Endothelial cell of hepatic sinusoid (primary cell): ENCODE measurements at regions not wholly inside any gene's neighbourhood (a gene's known extent, or its start where the extent isn't known, plus 50 kb on each side); places are given as distances from the start of the nearest gene placed in this dataset.
"Not testable (repeated sequence)": the region's sequence is repeated elsewhere in the genome, so short reads cannot be mapped to it uniquely, and the experiment has no call there.

ENCODE experiments used
- in situ Hi-C: cut with HindIII; loops from 2 replicates; pipeline ENCODE4 v1.10.0; 2017; ENCODE audit warnings: low sequenced_read_pairs

GRCh38 chr3:30477149-30477921 lies 129.1 kb upstream of the TGFBR2 start:
- in situ Hi-C loops = no loop called here

DNA sequence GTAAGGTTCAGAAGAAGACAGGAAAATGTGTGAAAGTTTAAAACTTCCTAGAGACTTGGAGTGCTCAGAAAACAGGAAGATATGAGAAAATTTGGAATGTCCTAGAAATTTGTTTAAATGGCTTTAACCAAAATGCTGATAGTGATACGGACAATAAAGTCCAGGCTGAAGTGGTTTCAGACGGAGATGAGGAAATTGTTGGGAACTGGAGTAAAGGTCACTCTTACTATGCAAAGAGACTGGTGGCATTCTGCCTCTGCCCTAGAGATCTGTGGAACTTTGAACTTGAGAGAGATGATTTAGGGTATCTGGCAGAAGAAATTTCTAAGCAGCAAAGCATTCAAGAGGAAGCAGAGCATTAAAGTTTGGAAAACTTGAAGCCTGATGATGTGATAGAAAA lies 126.7 kb upstream of the TGFBR2 start:
- in situ Hi-C loops = not testable (repeated sequence)

GRCh38 chr3:30480156-30480555 lies 126.2 kb upstream of the TGFBR2 start:
- in situ Hi-C loops = not testable (repeated sequence)

- in situ Hi-C loops = no loop called here
Observed at GRCh38 chr3:30480587-30480986, 125.8 kb upstream of the TGFBR2 start.

GRCh38 chr3:30481241-30481640 lies 125.2 kb upstream of the TGFBR2 start:
- in situ Hi-C loops = no loop called here

DNA sequence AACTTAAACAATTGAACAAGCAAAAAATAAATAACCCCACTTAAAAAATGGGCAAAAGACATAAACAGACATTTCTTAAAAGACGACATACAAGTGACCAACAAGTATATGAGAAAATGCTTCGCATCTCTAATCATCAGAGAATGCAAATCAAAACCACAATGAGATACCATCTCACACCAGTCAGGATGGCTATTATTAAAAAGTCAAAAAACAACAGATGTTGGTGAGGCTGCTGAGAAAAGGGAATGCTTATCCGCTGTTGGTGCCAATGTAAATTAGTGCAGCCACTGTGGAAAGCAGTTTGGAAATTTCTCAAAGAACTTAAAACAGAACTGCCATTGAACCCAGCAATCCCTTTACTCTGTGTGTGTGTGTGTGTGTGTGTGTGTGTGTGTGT lies 122.2 kb upstream of the TGFBR2 start:
- in situ Hi-C loops = not testable (repeated sequence)

GRCh38 chr3:30486368-30486767 lies 120.0 kb upstream of the TGFBR2 start:
- in situ Hi-C loops = no loop called here

DNA sequence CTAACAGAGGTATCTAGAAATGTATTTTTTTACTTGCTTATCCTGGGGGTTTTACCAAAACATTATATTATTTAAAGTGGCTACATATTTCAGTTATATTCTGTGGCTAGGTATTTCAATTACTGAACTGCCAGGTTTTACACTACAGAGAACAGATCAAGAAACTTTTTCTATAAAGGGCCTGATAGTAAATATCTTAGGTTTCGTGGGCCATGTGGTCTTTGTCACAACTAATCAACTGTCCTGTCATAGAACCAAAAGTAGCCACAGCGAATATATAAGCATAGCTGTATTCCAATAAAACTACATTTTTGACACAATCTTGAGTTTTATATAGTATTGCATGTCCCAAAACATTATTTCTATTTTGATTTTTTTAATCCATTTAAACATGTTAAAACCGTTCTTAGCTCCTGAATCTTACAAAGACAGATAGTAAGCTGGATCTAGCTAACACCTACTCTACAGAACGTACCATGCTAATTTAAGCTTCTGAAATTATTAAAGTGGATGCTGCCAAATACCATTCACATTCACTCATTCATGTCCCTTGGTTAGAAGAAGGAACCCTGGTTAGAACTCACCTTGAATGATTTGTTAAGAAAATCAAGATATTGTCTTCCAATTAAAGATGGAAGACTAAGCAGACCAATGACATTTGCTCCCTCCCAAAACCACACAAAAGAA lies 118.2 kb upstream of the TGFBR2 start:
- in situ Hi-C loops = no loop called here

GRCh38 chr3:30492322-30493192 lies 113.8 kb upstream of the TGFBR2 start:
- in situ Hi-C loops = loop anchor here (10.0 kb wide), 1 partner anchor 192 kb away; no protein-coding TSS in a partner anchor

DNA sequence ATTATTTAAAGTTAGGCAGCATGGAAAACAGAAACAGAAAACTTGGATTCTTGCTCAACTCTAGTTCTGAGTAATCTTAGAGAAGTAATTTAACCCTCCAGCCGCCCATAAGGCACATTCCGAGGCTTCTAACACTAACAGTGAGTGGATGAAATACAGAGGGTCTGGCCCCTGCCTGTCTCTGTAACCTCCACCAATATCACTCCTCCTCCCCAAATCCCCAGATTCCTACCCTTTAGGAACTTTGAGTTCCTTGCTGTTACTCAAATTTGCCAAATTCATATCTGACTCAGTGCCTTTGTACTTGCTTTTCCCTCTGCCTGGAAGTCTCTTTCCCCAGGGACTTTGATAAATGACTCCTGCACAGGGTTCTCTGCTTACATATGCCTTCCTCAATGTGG lies 112.5 kb upstream of the TGFBR2 start:
- in situ Hi-C loops = loop anchor here (10.0 kb wide), 1 partner anchor 191 kb away; no protein-coding TSS in a partner anchor

- in situ Hi-C loops = loop anchor here (5.0 to 10.0 kb wide), 2 partner anchors 53 to 189 kb away; no protein-coding TSS in a partner anchor
Observed at GRCh38 chr3:30495172-30496065, 111.0 kb upstream of the TGFBR2 start.

DNA sequence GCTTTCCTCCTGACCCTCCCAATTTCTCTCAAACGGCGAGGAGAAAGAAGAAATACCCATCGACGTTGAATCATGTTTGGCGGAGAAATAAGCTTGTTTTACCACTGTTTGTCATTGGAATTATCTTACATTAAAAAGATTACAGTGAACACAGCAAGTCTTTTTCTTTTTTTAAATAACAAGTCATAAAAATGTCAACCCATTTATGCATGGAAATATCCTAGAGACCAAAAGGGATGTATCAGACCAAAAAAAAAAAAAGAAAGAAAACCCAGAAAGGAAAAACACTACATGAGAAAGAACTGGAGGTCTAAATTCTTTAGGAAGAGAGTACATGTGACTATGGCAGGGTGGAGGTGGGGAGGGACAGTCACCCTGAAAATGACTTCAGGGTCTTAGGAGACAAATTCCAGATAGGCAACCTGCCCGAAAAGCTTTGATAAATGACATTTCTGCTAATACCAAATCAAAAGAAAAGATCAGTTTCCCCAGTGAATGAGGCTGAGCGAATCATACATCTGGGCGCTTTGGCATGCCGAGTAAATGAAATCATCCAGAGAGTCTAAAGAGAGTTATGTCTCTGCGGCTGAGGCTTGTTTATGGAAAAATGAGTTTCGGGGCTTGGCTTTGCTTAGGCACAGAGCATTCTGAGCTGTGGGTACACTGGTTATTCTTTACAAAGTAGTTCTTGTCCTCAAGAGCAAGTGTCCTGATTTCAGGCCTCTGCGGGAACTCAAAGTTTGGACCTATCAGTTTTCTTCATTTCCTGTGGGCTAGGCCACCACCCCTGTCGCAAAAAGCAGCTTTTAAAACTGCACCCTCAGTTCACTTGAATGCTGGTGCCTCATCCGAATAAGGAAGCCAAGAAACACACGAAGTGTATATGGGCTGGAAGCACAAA lies 110.1 kb upstream of the TGFBR2 start:
- in situ Hi-C loops = loop anchor here (5.0 to 10.0 kb wide), 2 partner anchors 54 to 188 kb away; no protein-coding TSS in a partner anchor

DNA sequence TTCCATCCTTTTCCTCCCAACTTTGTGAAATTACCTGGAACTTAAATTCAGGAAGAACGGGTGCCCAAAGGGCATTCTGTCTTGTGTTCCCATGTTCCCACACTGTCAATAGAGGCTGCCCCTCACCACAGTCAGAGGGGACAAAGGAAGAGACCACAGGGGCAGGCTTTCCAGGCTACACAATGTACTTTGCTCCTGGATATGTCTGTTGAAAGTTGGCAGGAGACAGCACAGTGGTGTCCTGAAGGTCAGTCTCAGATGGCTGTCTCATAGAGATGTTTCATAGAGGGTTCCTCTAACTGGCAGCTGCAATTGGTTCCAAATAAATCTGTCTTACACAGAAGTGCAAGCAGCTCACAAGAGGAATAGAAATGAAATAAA lies 107.8 kb upstream of the TGFBR2 start:
- in situ Hi-C loops = loop anchor here (5.0 to 10.0 kb wide), 2 partner anchors 56 to 186 kb away; no protein-coding TSS in a partner anchor

DNA sequence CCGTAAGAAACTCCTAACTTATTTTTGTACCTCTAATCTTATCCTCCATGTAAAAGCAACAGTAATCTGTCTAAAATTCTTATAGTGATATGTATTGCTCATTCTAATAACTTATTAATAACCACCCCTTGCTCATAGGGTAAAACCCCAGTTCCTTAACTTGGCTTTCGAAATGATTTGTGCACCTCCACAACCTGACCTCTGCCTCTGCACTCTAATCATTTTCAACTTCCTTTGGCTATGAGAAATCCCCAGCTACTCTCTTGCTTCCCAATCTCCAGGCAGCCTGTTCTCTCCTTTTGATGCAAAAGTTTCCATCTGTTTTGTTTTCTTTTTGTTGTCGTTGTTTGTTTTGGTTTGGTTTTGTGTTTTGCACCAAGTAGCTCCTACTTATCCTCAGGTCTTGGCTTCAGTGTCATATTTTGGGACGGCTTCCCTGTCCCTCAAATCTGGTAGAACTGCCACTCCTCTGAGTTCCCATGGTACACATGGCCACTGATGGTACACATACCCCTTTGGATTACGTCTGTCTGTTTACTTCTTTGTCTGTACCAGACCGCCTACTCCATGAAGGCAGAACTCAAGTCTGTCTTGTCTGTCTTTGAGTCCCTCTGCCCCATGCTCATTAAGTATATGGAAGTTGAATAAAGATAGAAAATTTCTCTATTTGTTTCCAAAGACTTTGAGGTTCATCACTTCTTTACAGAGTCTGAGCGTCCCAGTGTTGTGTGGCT lies 105.6 kb upstream of the TGFBR2 start:
- in situ Hi-C loops = no loop called here

GRCh38 chr3:30501526-30501925 lies 104.9 kb upstream of the TGFBR2 start:
- in situ Hi-C loops = no loop called here

DNA sequence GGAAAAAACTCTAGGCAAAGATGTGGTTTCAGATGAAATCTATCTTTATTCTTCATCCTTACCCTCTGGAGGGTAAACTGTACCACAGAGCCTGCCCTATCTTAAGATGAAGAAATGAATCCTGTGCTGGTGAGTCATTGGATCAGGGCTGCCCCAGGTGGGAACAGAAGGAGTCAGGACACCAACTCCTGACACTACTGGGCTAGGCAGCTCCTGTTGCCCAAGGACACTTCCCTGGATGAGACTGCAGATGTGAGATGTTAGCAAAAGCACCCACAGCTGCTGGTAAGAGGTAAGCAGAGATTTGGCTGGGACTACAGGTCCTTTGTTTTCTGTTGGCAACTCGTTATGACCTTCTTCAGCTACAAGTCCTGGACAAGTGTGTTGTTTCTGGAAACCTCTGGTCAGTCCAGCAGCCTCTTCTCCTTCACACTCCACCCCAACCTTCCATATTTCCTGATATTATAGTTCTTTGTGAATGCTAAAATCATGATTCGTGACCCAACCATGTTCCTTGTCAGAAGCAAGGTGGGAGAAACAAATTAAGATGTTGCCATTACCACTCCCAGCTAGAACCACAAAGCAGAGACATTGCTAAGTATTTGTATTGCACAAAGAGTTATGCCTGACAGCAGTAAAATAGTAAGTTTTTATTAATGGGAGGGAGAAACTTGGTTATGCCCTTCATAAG lies 104.2 kb upstream of the TGFBR2 start:
- in situ Hi-C loops = no loop called here

DNA sequence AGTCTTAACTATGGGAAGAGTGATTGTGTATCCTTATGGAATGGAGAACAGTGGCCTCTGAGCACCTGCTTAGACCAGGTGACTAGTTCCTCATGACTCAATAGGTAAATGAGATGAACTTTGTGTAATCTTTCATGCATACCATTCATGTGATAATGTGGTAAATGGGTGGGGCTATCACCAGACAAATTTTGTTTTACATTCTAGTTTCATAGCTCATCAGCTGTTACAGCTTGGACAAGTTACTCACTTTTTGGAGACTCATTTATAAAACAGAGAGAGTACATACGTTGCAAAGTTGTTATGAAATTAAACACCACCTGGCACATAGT lies 103.7 kb upstream of the TGFBR2 start:
- in situ Hi-C loops = no loop called here

DNA sequence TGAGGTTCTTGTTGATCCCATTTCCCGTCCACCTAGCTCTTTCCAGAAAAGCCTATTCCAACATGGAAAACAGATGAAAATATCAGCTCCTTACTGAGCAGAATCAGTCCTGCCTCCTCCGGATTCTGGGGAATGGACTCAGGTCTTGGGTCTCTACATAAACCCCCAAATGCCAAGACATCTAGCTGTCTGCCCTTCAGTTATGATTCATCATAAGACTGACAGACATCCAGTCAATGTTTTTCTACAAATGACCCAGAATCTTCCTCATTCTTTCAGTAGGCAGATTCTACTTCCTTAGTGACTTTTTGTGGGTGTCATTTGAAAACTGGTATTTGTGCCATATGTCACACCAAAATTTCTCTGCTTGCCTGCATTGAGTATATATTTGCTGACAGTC lies 103.0 kb upstream of the TGFBR2 start:
- in situ Hi-C loops = no loop called here
